NOMO-1 treated with DMSO at 0.1 percent for 48 hours (cell line): ENCODE measurements at regions not wholly inside any gene's neighbourhood (a gene's known extent, or its start where the extent isn't known, plus 50 kb on each side); places are given as distances from the start of the nearest gene placed in this dataset.

ENCODE experiments used
- DNase-seq: peaks from one replicate; lab custom pipeline; 2025; ENCODE audit not compliant: unreplicated experiment; lab: John Stamatoyannopoulos, UW

GRCh38 chr2:39615675-39616074, 50.0 kb upstream of the TMEM178A start:
- no peak for DNase-seq
